Smooth muscle cell (in vitro differentiated cells): ENCODE measurements at regions not wholly inside any gene's neighbourhood (a gene's known extent, or its start where the extent isn't known, plus 50 kb on each side); places are given as distances from the start of the nearest gene placed in this dataset.

Experiments
- DNase-seq: peaks from one replicate; lab custom pipeline; 2025; ENCODE audit not compliant: unreplicated experiment; lab: John Stamatoyannopoulos, UW
- H2AFZ ChIP-seq: fragments of 200-600 bp; sonication (generic); 2 replicates; pipeline ENCODE4 v1.6.0; 2016; ENCODE audit warnings: antibody characterized with exemption, low read depth, mild to moderate bottlenecking
- H3F3A ChIP-seq: fragments of 200-600 bp; sonication (generic); 2 replicates; pipeline ENCODE4 v1.6.0; 2017; ENCODE audit warnings: antibody characterized with exemption, low read depth
- H3K27ac ChIP-seq: fragments of 200-600 bp; sonication (generic); 2 replicates; pipeline ENCODE4 v1.5.1; 2016; ENCODE audit warnings: low read depth, mild to moderate bottlenecking
- H3K27me3 ChIP-seq: fragments of 200-600 bp; sonication (generic); 2 replicates; pipeline ENCODE4 v1.6.1; 2016; ENCODE audit warnings: low read depth, mild to moderate bottlenecking
- H3K36me3 ChIP-seq: fragments of 200-600 bp; sonication (generic); 2 replicates; pipeline ENCODE4 v1.5.1; 2016; ENCODE audit warnings: low read depth
- H3K4me1 ChIP-seq: fragments of 200-600 bp; sonication (generic); 2 replicates; pipeline ENCODE4 v1.5.1; 2016; ENCODE audit warnings: low read depth
- H3K4me2 ChIP-seq: fragments of 200-600 bp; sonication (generic); 2 replicates; pipeline ENCODE4 v1.6.0; 2016; ENCODE audit warnings: mild to moderate bottlenecking
- H3K4me3 ChIP-seq: fragments of 200-600 bp; sonication (generic); 2 replicates; pipeline ENCODE4 v1.5.1; 2016; ENCODE audit warnings: mild to moderate bottlenecking
- H3K79me2 ChIP-seq: fragments of 200-600 bp; sonication (generic); 2 replicates; pipeline ENCODE4 v1.6.0; 2016; ENCODE audit warnings: low read depth, mild to moderate bottlenecking
- H3K9ac ChIP-seq: fragments of 200-600 bp; sonication (generic); 2 replicates; pipeline ENCODE4 v1.6.0; 2016; ENCODE audit warnings: low read depth
- H3K9me3 ChIP-seq: fragments of 200-600 bp; sonication (generic); replicated peaks from 2 replicates; pipeline ENCODE4 v1.5.1; 2016; ENCODE audit warnings: low read depth
- H4K20me1 ChIP-seq: fragments of 200-600 bp; sonication (generic); 2 replicates; pipeline ENCODE4 v1.6.0; 2016; ENCODE audit warnings: low read depth
- CTCF ChIP-seq: fragments of 200-600 bp; sonication (generic); IDR thresholded peaks from 2 replicates; pipeline ENCODE4 v1.5.1; 2017; ENCODE audit warnings: borderline replicate concordance, mild to moderate bottlenecking, antibody characterized with exemption; ENCODE audit not compliant: insufficient read depth, poor library complexity, severe bottlenecking
- WGBS: methylation state at CpG from one replicate; pipeline ENCODE4 v1.1.7; 2016; ENCODE audit warnings: low lambda C conversion rate; 5-methylcytosine and 5-hydroxymethylcytosine counted together

DNA sequence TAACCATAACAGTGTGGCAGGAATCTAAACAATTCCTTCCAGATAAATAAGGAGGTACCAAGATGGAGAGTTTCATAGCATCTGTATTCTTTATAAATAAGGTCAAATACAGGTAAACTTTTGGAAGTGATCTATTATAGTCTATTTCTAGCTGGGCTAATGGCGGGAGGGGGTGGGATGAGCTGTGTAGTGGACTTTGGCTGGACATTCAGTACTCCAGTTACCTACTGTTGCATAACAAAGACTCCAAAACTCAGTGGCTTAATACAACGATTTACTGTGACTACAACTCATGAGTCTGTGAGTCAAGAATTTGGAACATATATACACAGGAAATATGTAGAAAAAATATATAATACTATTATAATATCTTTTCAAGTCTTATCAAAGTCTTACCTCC lies 496.1 kb downstream of the BCL11B start:
- TF ChIP-seq CTCF: no peak
- no peaks in the 10 kb centered on the region for H3K36me3 ChIP-seq
- 91% methylated on average over 2 of the region's 2 CpGs for WGBS

GRCh38 chr14:98782062-98782461 lies 489.9 kb downstream of the BCL11B start:
- Histone ChIP-seq H3K27me3 (no peaks in the 10 kb centered on the region), H3F3A (no peaks in the 10 kb centered on the region), H3K4me2 (no peak overlapping the region), H3K79me2 (no peaks in the 10 kb centered on the region), H3K9me3 (no peaks in the 10 kb centered on the region), H4K20me1 (no peaks in the 10 kb centered on the region), H3K9ac (no peak overlapping the region), H3K36me3 (no peaks in the 10 kb centered on the region), H3K27ac (no peak overlapping the region), H3K4me3 (no peak overlapping the region), H2AFZ (no peak overlapping the region), H3K4me1 (no peaks in the 10 kb centered on the region)
- no peak for TF ChIP-seq CTCF
- no peak for DNase-seq
- 86% methylated on average over 5 of the region's 5 CpGs for WGBS

More for the DNA sequence above, 496.1 kb downstream of the BCL11B start:
- Histone ChIP-seq H3F3A (no peaks in the 10 kb centered on the region), H3K4me2 (no peak overlapping the region), H2AFZ (no peak overlapping the region), H3K27me3 (no peaks in the 10 kb centered on the region), H3K27ac (no peak overlapping the region), H3K9me3 (no peaks in the 10 kb centered on the region), H4K20me1 (no peaks in the 10 kb centered on the region), H3K79me2 (no peaks in the 10 kb centered on the region), H3K4me3 (no peak overlapping the region), H3K4me1 (no peaks in the 10 kb centered on the region), H3K9ac (no peak overlapping the region)
- no peak for DNase-seq

DNA sequence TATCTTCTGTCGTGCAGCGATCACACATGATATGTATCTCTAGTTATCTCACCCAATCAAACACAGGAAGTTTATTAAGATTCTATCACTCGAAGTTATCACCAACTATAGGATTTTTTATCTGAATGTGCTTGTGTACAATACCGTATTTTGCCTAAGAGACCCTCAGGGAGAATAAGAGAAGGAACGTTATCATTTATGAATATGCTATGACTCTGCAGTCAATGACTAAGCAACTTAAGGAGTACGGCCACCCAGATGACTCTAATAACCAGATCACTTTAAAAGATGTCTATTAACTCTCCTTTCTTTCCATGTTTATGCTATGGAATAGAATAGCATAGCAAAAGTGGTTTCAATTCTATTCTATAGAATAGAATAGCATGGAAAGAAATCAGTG lies 486.4 kb downstream of the BCL11B start:
- Histone ChIP-seq H4K20me1 (no peaks in the 10 kb centered on the region), H3K36me3 (no peaks in the 10 kb centered on the region), H3K79me2 (no peaks in the 10 kb centered on the region), H3K9me3 (no peaks in the 10 kb centered on the region), H3K4me3 (no peak overlapping the region), H3K9ac (no peak overlapping the region), H2AFZ (no peak overlapping the region), H3K27me3 (peaks cover 3% of the 10 kb centered on the region), H3K27ac (no peak overlapping the region), H3F3A (no peaks in the 10 kb centered on the region), H3K4me1 (no peaks in the 10 kb centered on the region), H3K4me2 (no peak overlapping the region)
- no peak for DNase-seq
- 86% methylated on average over 6 of the region's 6 CpGs for WGBS
- TF ChIP-seq CTCF: no peak

DNA sequence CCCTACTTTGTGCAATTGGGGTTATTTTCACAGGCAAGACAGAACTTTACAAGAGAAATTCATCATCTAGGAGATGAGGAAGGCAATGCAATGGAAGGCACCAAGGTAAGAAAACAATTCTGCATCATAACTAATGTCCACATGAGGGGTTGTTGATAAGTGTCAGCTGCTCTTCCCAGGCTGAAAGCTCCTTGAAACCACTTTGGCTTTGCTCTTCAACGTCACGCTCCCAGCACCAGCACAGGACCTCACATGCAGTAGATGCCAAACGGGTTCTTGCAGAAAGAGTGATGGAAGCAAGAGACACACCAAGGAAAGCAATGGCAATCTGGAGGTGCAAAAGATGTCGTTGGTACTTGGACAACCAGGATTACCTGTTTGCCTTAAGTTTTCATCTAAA lies 485.5 kb downstream of the BCL11B start:
- Histone ChIP-seq H3K4me2 (no peak overlapping the region), H2AFZ (no peak overlapping the region), H3K36me3 (no peaks in the 10 kb centered on the region), H3F3A (no peaks in the 10 kb centered on the region), H3K27ac (no peak overlapping the region), H3K27me3 (peaks cover 3% of the 10 kb centered on the region), H3K9ac (no peak overlapping the region), H3K9me3 (no peaks in the 10 kb centered on the region), H4K20me1 (no peaks in the 10 kb centered on the region), H3K4me3 (no peak overlapping the region), H3K4me1 (no peaks in the 10 kb centered on the region), H3K79me2 (no peaks in the 10 kb centered on the region)
- DNase-seq: no peak
- 91% methylated on average over 4 of the region's 4 CpGs for WGBS
- TF ChIP-seq CTCF: no peak
